Ovary (tissue), 7 donors: ENCODE measurements at regions not wholly inside any gene's neighbourhood (a gene's known extent, or its start where the extent isn't known, plus 50 kb on each side); places are given as distances from the start of the nearest gene placed in this dataset.

Experiments used
- DNase-seq, 5 donors: peaks; one replicate each; pipeline ENCODE4 v3.0.0-alpha.2; 2019 to 2020
- H3K27ac ChIP-seq, 2 donors: fragments of 200-600 bp; one replicate each; pipeline versions ENCODE4 v1.5.1 to v1.8.0; 2019 to 2022
- H3K27me3 ChIP-seq: fragments of 200-600 bp; one replicate; pipeline ENCODE4 v1.8.0; 2022
- H3K36me3 ChIP-seq: fragments of 200-600 bp; sonication (generic); one replicate; pipeline ENCODE4 v1.5.1; 2019
- H3K4me1 ChIP-seq: one replicate; pipeline ENCODE4 v1.8.1; 2013; ENCODE audit warnings: mild to moderate bottlenecking, moderate library complexity; ENCODE audit not compliant: insufficient read depth
- H3K4me3 ChIP-seq: fragments of 200-600 bp; sonication (generic); one replicate; pipeline ENCODE4 v1.5.1; 2017
- H3K9me3 ChIP-seq, 2 donors: fragments of 200-600 bp in 1 of 2; sonication (generic) in 1 of 2; one replicate each; pipeline versions ENCODE4 v1.5.1 to v1.8.1; 2013 to 2019; ENCODE audit warnings: mild to moderate bottlenecking in 1 of 2, moderate library complexity in 1 of 2
- CTCF ChIP-seq, 3 donors: fragments of 450-650 bp in 2 of 3; fragments of 200-600 bp in 1 of 3; IDR thresholded peaks; one replicate each; pipeline versions ENCODE4 v1.5.1 to v1.8.0; 2016 to 2022; ENCODE audit warnings: antibody characterized with exemption in 3 of 3, mild to moderate bottlenecking in 1 of 3
- EP300 ChIP-seq: sonication (generic); formaldehyde crosslinking; IDR thresholded peaks from one replicate; pipeline ENCODE4 v1.6.1; 2017; ENCODE audit warnings: antibody characterized with exemption
- POLR2A ChIP-seq: fragments of 450-650 bp; IDR thresholded peaks from one replicate; pipeline ENCODE4 v1.6.1; 2017; ENCODE audit warnings: antibody characterized with exemption, mild to moderate bottlenecking, moderate library complexity
- WGBS, 3 donors: extraction: QIAGEN DNeasy Blood & Tissue Kit in 1 of 3; methylation state at CpG; one replicate each; pipeline versions ENCODE4 v1.1.5 to v1.1.7; 2013 to 2017; 5-methylcytosine and 5-hydroxymethylcytosine counted together
- intact Hi-C, 4 donors: fragments of 100-400 bp; cut with DNase I; formaldehyde crosslinking; loops; one replicate each; pipeline versions ENCODE4 v1.11.0 to v1.15.1; 2022 to 2023
- donor health status: DM: no; HTN: no; CAD: no; lungs with moderate emphysema.
- donor health status: DM: no; HTN: no; CAD: no.
- donor health status: Bipolar disorder and iron deficiency.
- donor health status: DM: no; HTN: no; CAD: no.
- donor health status: DM: yes; HTN: yes; CAD: no.

- 69 to 78% (median 78%) methylated on average over 2 of the region's 2 CpGs for WGBS, 3 donors
- intact Hi-C loops: no loop called here
- H3K36me3 ChIP-seq: no peaks in the 10 kb centered on the region
- H3K4me3 ChIP-seq: no peak overlapping the region
- no peaks in the 10 kb centered on the region for H3K4me1 ChIP-seq
- H3K27ac ChIP-seq: no peak overlapping the region
- TF ChIP-seq POLR2A (no peak), EP300 (no peak), CTCF (IDR thresholded peaks at IDR 0.05) (no peak)
- no peak for DNase-seq
- H3K9me3 ChIP-seq: no peaks in the 10 kb centered on the region
- H3K27me3 ChIP-seq: no peaks in the 10 kb centered on the region
Measured at GRCh38 chr2:184113696-184114403, 484.5 kb upstream of the ZNF804A start.

DNA sequence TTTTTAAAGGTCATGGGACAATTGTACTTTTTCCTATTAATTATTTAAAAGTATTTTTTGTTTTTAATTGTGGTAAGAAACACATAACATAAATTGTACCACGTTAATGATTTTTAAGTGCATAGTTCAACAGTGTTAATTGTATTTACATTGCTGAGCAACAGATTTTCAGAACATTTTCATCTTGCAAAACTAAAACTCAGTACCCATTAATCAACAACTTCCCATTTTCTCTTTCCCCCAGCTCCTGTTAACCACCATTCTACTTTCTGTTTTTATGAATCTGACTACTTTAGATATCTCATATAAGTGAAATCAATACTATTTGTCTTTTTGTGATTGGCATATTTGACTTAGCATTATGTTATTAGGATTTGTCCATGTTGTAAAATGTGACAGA is 483.9 kb upstream of the ZNF804A start:
- Histone ChIP-seq H3K27ac (no peak overlapping the region), H3K4me3 (no peak overlapping the region), H3K4me1 (no peaks in the 10 kb centered on the region), H3K9me3 (no peaks in the 10 kb centered on the region), H3K36me3 (no peaks in the 10 kb centered on the region), H3K27me3 (no peaks in the 10 kb centered on the region)
- TF ChIP-seq POLR2A (no peak), EP300 (no peak), CTCF (IDR thresholded peaks at IDR 0.05) (no peak)
- intact Hi-C loops: no loop called here
- DNase-seq: no peak
- WGBS, 3 donors: 30 to 52% (median 33%) methylated on average over 1 of the region's 1 CpG

- H3K27ac ChIP-seq: no peak overlapping the region
- no peaks in the 10 kb centered on the region for H3K36me3 ChIP-seq
- no peaks in the 10 kb centered on the region for H3K4me1 ChIP-seq
- intact Hi-C loops: no loop called here
- 94 to 97% (median 96%) methylated on average over 1 of the region's 1 CpG for WGBS, 3 donors
- H3K27me3 ChIP-seq: no peaks in the 10 kb centered on the region
- no peak for DNase-seq
- H3K4me3 ChIP-seq: no peak overlapping the region
- H3K9me3 ChIP-seq: no peaks in the 10 kb centered on the region
- no peak for TF ChIP-seq POLR2A
- no peak for TF ChIP-seq EP300
- no peak for TF ChIP-seq CTCF (IDR thresholded peaks at IDR 0.05)
Measured at GRCh38 chr2:184119989-184120800, 478.1 kb upstream of the ZNF804A start.

DNA sequence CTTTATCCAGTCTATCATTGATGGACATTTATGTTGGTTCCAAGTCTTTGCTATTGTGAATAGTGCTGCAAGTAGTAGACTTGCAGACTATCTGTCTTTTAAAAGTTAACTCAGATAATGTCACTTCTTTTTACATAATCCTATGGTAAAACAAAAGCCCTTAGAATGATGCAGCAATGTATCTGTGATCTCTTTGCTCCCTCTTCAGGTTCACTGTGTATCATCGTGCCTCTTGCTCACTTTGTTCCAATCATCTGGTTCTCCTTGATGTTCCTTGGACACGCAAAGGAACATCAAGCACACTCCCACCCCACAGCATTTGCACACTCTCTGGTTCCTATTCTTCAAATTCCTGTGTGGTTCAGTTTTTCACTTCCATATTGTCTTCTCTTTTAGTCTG is 472.5 kb upstream of the ZNF804A start:
- no peaks in the 10 kb centered on the region for H3K36me3 ChIP-seq
- no peaks in the 10 kb centered on the region for H3K27me3 ChIP-seq
- H3K4me1 ChIP-seq: no peaks in the 10 kb centered on the region
- intact Hi-C loops: no loop called here
- H3K4me3 ChIP-seq: no peak overlapping the region
- no peak overlapping the region for H3K27ac ChIP-seq
- WGBS, 3 donors: 83 to 96% (median 88%) methylated on average over 2 of the region's 2 CpGs
- no peaks in the 10 kb centered on the region for H3K9me3 ChIP-seq
- no peak for DNase-seq
- TF ChIP-seq EP300 (no peak), POLR2A (no peak), CTCF (IDR thresholded peaks at IDR 0.05) (no peak)
